Peyer's patch (tissue), 4 donors: ENCODE measurements at regions not wholly inside any gene's neighbourhood (a gene's known extent, or its start where the extent isn't known, plus 50 kb on each side); places are given as distances from the start of the nearest gene placed in this dataset.

Source experiments
- CTCF ChIP-seq, 6 experiments: fragments of 450-650 bp in 4 of 6; fragments of 200-600 bp in 2 of 6; sonication (generic) in 1 of 6; IDR thresholded peaks; one replicate each; pipeline ENCODE4 v1.5.1; 2017 to 2019; ENCODE audit warnings: antibody characterized with exemption in 6 of 6, mild to moderate bottlenecking in 3 of 6, moderate library complexity in 1 of 6
- POLR2A ChIP-seq, 2 donors: fragments of 450-650 bp; IDR thresholded peaks; one replicate each; pipeline ENCODE4 v1.5.1; 2017; ENCODE audit warnings: antibody characterized with exemption in 2 of 2, mild to moderate bottlenecking in 2 of 2, moderate library complexity in 2 of 2

DNA sequence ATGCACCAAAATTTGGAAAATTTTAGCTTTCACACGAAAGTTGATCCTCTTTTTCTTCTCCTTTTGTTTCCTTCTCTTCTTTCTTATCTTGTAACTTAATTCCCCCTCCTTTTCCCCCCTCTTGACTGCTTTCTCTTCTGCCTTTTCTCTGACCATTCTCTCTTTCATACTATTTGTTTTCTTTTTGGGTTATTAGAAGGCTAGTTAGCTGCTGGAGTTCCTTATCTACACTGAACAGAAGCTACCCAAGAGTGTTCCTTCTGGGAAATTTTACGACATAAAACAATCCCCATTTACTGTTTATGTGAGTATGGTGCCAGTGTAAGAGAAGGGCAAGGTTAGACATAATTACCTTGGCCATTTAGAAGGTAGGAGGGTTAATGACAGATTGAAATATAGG is 218.4 kb upstream of the DTNA start:
- no peak for TF ChIP-seq CTCF (IDR thresholded peaks at IDR 0.05)
- TF ChIP-seq POLR2A (IDR thresholded peaks at IDR 0.05): no peak
